ENCODE measurements at regions not wholly inside any gene's neighbourhood (a gene's known extent, or its start where the extent isn't known, plus 50 kb on each side); places are given as distances from the start of the nearest gene placed in this dataset.

- no peak for DNase-seq
Observed at GRCh38 chr20:60810561-60810960, 441.5 kb upstream of the CDH4 start.

GRCh38 chr20:60812561-60812960 is 439.5 kb upstream of the CDH4 start:
- Histone ChIP-seq H3K4me3 (no peak overlapping the region), H3K36me3 (ENCODE audit: low read depth) (no peaks in the 10 kb centered on the region), H3K4me1 (ENCODE audit: low read depth) (no peaks in the 10 kb centered on the region), H3K9me3 (peaks cover 9% of the 10 kb centered on the region)
- ATAC-seq (no peak), DNase-seq (no peak)
- intact Hi-C loops (cut with DNase I, micrococcal nuclease): no loop called here
- no peak for TF ChIP-seq CTCF (IDR thresholded peaks at IDR 0.05)

More at GRCh38 chr20:60810561-60810960, 441.5 kb upstream of the CDH4 start:
- H3K4me1 ChIP-seq (ENCODE audit: low read depth): no peaks in the 10 kb centered on the region
- intact Hi-C loops (cut with DNase I, micrococcal nuclease): no loop called here
- no peak for TF ChIP-seq CTCF (IDR thresholded peaks at IDR 0.05)
- H3K4me3 ChIP-seq: no peak overlapping the region
- ATAC-seq: no peak
- peaks cover 9% of the 10 kb centered on the region for H3K9me3 ChIP-seq
- H3K36me3 ChIP-seq (ENCODE audit: low read depth): no peaks in the 10 kb centered on the region

GRCh38 chr20:60813066-60813465 is 439.0 kb upstream of the CDH4 start:
- ATAC-seq (no peak), DNase-seq (no peak)
- H3K4me1 ChIP-seq (ENCODE audit: low read depth): no peaks in the 10 kb centered on the region
- TF ChIP-seq CTCF (IDR thresholded peaks at IDR 0.05): no peak
- H3K4me3 ChIP-seq: no peak overlapping the region
- no peaks in the 10 kb centered on the region for H3K36me3 ChIP-seq (ENCODE audit: low read depth)
- peaks cover 9% of the 10 kb centered on the region for H3K9me3 ChIP-seq
- intact Hi-C loops (cut with DNase I, micrococcal nuclease): no loop called here

- Histone ChIP-seq H3K36me3 (ENCODE audit: low read depth) (no peaks in the 10 kb centered on the region), H3K9me3 (no peaks in the 10 kb centered on the region), H3K4me3 (no peak overlapping the region), H3K4me1 (ENCODE audit: low read depth) (no peaks in the 10 kb centered on the region)
- intact Hi-C loops (cut with DNase I, micrococcal nuclease): no loop called here
- ATAC-seq (no peak), DNase-seq (no peak)
- no peak for TF ChIP-seq CTCF (IDR thresholded peaks at IDR 0.05)
Observed at GRCh38 chr20:60815656-60816055, 436.4 kb upstream of the CDH4 start.

GRCh38 chr20:60816901-60817300 is 435.2 kb upstream of the CDH4 start:
- no peak for ATAC-seq
- intact Hi-C loops (cut with DNase I, micrococcal nuclease): no loop called here
- Histone ChIP-seq H3K4me1 (ENCODE audit: low read depth) (no peaks in the 10 kb centered on the region), H3K4me3 (no peak overlapping the region), H3K36me3 (ENCODE audit: low read depth) (no peaks in the 10 kb centered on the region), H3K9me3 (no peaks in the 10 kb centered on the region)
- DNase-seq: no peak
- no peak for TF ChIP-seq CTCF (IDR thresholded peaks at IDR 0.05)

GRCh38 chr20:60817891-60818290 is 434.2 kb upstream of the CDH4 start:
- intact Hi-C loops (cut with DNase I, micrococcal nuclease): no loop called here
- DNase-seq (no peak), ATAC-seq (no peak)
- H3K4me3 ChIP-seq: no peak overlapping the region
- H3K4me1 ChIP-seq (ENCODE audit: low read depth): no peaks in the 10 kb centered on the region
- H3K9me3 ChIP-seq: no peaks in the 10 kb centered on the region
- no peak for TF ChIP-seq CTCF (IDR thresholded peaks at IDR 0.05)
- H3K36me3 ChIP-seq (ENCODE audit: low read depth): no peaks in the 10 kb centered on the region
